ENCODE measurements at regions not wholly inside any gene's neighbourhood (a gene's known extent, or its start where the extent isn't known, plus 50 kb on each side); places are given as distances from the start of the nearest gene placed in this dataset.

DNA sequence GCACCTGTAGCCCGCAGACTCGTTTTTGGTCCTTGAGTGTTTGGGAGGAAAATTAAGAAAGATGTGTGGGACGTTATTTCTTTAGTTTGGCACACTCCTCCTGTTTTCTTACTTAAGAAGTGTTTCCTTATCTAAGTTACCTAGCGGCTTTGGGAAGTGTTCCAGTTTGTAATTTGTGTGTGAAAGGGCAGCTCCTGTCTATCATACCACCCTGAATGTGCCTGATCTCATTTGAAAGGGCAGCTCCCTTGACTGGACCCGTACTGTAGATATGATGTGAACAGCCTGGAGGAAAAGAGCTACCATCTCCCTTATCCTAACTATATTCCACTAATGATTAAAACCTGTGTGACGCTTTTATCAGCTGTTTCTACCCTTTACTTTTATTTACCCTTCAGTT is 314.3 kb downstream of the CHRM3 start:
- intact Hi-C loops (cut with micrococcal nuclease) = no loop called here
- ATAC-seq (ENCODE audit: low read depth) (no peak), DNase-seq (no peak)
- Mint-ChIP-seq H3K9me3 (no peaks in the 10 kb centered on the region), H3K27me3 (no peaks in the 10 kb centered on the region), H3K36me3 (ENCODE audit: low read depth) (no peaks in the 10 kb centered on the region), H3K4me1 (no peaks in the 10 kb centered on the region), H3K4me3 (no peak overlapping the region), H3K27ac (no peak overlapping the region)
- TF ChIP-seq, protein P1, sequence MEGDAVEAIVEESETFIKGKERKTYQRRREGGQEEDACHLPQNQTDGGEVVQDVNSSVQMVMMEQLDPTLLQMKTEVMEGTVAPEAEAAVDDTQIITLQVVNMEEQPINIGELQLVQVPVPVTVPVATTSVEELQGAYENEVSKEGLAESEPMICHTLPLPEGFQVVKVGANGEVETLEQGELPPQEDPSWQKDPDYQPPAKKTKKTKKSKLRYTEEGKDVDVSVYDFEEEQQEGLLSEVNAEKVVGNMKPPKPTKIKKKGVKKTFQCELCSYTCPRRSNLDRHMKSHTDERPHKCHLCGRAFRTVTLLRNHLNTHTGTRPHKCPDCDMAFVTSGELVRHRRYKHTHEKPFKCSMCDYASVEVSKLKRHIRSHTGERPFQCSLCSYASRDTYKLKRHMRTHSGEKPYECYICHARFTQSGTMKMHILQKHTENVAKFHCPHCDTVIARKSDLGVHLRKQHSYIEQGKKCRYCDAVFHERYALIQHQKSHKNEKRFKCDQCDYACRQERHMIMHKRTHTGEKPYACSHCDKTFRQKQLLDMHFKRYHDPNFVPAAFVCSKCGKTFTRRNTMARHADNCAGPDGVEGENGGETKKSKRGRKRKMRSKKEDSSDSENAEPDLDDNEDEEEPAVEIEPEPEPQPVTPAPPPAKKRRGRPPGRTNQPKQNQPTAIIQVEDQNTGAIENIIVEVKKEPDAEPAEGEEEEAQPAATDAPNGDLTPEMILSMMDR (IDR thresholded peaks at IDR 0.05) = no peak
- ChIA-PET POLR2A (no interaction called here), CTCF (no interaction called here)

DNA sequence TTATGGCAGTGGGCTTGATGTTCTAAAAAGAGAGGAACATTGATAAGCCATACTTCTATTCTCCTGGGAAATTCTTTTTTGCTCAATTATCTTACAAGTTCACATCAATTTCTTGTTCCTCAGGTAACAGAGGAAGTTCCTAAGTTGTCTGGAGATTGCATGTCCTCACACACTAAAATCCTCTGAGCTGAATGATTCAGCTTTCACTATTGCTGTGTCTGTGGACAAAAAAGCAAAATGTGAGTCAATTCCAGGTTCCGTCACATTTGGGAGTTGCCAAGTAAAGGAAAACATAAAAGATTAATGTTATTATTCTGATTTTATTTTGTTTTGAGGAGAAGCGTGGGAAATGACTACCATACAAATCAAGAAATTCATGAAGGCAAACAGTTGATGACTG is 316.7 kb downstream of the CHRM3 start:
- Mint-ChIP-seq H3K36me3 (ENCODE audit: low read depth) (no peaks in the 10 kb centered on the region), H3K27me3 (no peaks in the 10 kb centered on the region), H3K4me1 (no peaks in the 10 kb centered on the region), H3K9me3 (no peaks in the 10 kb centered on the region), H3K4me3 (no peak overlapping the region), H3K27ac (no peak overlapping the region)
- ATAC-seq (ENCODE audit: low read depth) (no peak), DNase-seq (no peak)
- CTCF ChIA-PET = no interaction called here
- POLR2A ChIA-PET = no interaction called here
- TF ChIP-seq, protein P1 (IDR thresholded peaks at IDR 0.05) = no peak
- intact Hi-C loops (cut with micrococcal nuclease) = no loop called here

DNA sequence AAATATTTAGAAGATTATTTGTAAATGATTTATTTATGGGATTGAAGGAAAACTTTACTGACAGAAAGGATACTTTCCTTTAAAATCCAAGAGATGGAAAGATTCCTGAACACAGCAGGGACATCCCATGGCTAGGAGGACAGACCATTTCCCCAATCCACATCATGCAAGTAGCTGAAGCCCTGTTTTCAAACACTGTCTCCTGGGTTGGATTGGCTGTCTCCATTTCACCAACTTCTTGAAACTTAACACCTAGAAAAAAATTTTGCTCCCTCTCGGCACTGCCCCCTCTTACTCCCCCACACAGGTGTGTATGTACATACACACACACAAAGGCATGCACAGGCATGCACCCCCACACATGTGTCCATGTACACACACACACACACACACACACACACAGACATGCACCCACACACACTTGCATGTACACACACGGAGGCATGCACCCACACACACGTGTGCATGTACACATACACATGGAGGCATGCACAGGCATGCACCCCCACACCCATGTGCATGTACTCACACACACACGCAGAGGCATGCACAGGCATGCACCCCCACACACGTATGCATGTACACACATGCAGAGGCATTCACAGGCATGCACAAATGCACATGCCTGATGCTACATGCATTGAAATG is 320.0 kb downstream of the CHRM3 start:
- Mint-ChIP-seq H3K27ac (no peak overlapping the region), H3K9me3 (no peaks in the 10 kb centered on the region), H3K4me3 (no peak overlapping the region), H3K27me3 (no peaks in the 10 kb centered on the region), H3K36me3 (ENCODE audit: low read depth) (no peaks in the 10 kb centered on the region), H3K4me1 (no peaks in the 10 kb centered on the region)
- POLR2A ChIA-PET = no interaction called here
- CTCF ChIA-PET = no interaction called here
- intact Hi-C loops (cut with micrococcal nuclease) = no loop called here
- ATAC-seq (ENCODE audit: low read depth) (no peak), DNase-seq (no peak)
- TF ChIP-seq, protein P1 (IDR thresholded peaks at IDR 0.05) = no peak

DNA sequence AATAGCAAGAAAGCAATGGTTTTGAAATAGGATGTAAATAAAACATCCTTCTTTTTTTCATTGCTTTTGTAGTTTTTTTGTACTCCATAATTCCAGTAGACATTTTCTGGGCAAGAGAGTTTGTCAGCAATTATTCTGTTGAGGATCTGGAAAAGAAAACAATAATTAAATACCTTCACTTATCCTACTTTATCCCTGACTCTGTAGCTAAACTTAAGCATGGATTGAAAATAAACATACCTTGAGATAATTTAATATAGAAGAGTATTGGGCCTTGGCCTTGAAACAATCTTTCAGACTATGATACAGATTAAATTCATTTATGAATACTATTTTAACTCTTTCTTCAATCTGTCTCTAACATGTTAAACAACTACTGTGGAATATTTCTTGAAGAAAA is 321.2 kb downstream of the CHRM3 start:
- no peaks in the 10 kb centered on the region for H3K36me3 Mint-ChIP-seq (ENCODE audit: low read depth)
- ATAC-seq (ENCODE audit: low read depth) = no peak
- POLR2A ChIA-PET = no interaction called here
- no peaks in the 10 kb centered on the region for H3K9me3 Mint-ChIP-seq
- no peaks in the 10 kb centered on the region for H3K27me3 Mint-ChIP-seq
- CTCF ChIA-PET = no interaction called here
- intact Hi-C loops (cut with micrococcal nuclease) = no loop called here
- no peaks in the 10 kb centered on the region for H3K4me1 Mint-ChIP-seq
- no peak overlapping the region for H3K4me3 Mint-ChIP-seq
- H3K27ac Mint-ChIP-seq = no peak overlapping the region
- no peak for DNase-seq
- TF ChIP-seq, protein P1 (IDR thresholded peaks at IDR 0.05) = no peak

DNA sequence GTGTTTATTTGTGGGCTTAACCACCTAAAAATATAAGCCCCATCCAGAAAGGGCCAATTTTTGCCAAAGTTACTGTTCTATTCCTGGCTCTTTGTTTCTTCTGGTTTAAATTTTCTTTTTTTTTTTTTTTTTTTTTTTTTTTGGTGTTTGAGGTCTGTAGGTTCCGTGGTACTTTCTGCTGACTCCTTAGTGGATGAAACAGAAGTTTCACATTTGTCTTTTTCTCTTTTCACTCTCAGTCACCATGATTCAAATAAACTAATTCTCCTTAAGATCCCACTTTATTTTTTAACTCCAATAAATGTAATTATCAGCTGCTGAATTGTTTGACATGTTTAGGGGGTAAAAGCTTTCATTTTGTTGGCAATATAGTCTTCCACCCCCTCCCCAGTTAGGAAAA is 322.3 kb downstream of the CHRM3 start:
- ChIA-PET CTCF (no interaction called here), POLR2A (no interaction called here)
- no peak for ATAC-seq (ENCODE audit: low read depth)
- H3K4me1 Mint-ChIP-seq = no peaks in the 10 kb centered on the region
- no peaks in the 10 kb centered on the region for H3K36me3 Mint-ChIP-seq (ENCODE audit: low read depth)
- intact Hi-C loops (cut with micrococcal nuclease) = no loop called here
- TF ChIP-seq, protein P1 (IDR thresholded peaks at IDR 0.05) = no peak
- no peaks in the 10 kb centered on the region for H3K27me3 Mint-ChIP-seq
- no peak for DNase-seq
- no peaks in the 10 kb centered on the region for H3K9me3 Mint-ChIP-seq
- no peak overlapping the region for H3K4me3 Mint-ChIP-seq
- no peak overlapping the region for H3K27ac Mint-ChIP-seq

Data from activated B cell treated with CpG ODN at 0.5 μM for 24 hours (primary cell).